ENCODE measurements at regions not wholly inside any gene's neighbourhood (a gene's known extent, or its start where the extent isn't known, plus 50 kb on each side); places are given as distances from the start of the nearest gene placed in this dataset.

DNA sequence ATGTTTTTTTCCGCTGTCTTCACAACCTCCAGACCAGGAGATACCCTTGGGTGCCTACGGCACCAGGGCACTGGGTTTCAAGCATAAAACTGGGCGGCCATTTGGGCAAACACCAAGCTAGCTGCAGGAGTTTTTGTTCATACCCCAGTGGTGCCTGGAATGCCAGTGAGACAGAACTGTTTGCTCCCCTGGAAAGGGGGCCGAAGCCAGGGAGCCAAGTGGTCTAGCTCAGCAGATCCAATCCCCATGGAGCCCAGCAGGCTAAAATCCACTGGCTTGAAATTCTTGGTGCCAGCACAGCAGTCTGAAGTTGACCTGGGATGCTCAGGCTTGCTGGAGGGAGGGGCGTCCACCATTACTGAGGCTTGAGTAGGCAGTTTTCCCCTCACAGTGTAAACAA is 265.3 kb upstream of the ZEB2 start:
- Histone ChIP-seq H3K36me3 (ENCODE audit: insufficient read depth, low read length, poor library complexity, severe bottlenecking) (no peaks in the 10 kb centered on the region), H3K27me3 (replicated peaks; ENCODE audit: insufficient read depth, low read depth, low read length, poor library complexity) (no peaks in the 10 kb centered on the region), H3K9me3 (ENCODE audit: low read depth, low read length, poor library complexity, severe bottlenecking) (no peaks in the 10 kb centered on the region), H3K4me1 (ENCODE audit: insufficient read depth, low read length, poor library complexity, severe bottlenecking) (no peaks in the 10 kb centered on the region), H3K27ac (ENCODE audit: low read depth, low read length, poor library complexity, severe bottlenecking) (no peak overlapping the region), H3K4me3 (ENCODE audit: low read depth, low read length, poor library complexity, severe bottlenecking) (no peak overlapping the region)
- no peak for TF ChIP-seq EZH2 (IDR thresholded peaks at IDR 0.05; ENCODE audit: borderline replicate concordance, low read depth, low read length, poor library complexity, severe bottlenecking)
- TF ChIP-seq, protein P1, sequence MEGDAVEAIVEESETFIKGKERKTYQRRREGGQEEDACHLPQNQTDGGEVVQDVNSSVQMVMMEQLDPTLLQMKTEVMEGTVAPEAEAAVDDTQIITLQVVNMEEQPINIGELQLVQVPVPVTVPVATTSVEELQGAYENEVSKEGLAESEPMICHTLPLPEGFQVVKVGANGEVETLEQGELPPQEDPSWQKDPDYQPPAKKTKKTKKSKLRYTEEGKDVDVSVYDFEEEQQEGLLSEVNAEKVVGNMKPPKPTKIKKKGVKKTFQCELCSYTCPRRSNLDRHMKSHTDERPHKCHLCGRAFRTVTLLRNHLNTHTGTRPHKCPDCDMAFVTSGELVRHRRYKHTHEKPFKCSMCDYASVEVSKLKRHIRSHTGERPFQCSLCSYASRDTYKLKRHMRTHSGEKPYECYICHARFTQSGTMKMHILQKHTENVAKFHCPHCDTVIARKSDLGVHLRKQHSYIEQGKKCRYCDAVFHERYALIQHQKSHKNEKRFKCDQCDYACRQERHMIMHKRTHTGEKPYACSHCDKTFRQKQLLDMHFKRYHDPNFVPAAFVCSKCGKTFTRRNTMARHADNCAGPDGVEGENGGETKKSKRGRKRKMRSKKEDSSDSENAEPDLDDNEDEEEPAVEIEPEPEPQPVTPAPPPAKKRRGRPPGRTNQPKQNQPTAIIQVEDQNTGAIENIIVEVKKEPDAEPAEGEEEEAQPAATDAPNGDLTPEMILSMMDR (conservative IDR thresholded peaks at IDR 0.05; ENCODE audit: low read depth, low read length) = no peak
- no TSS peak for BruUV-seq (replicated peaks)
- intact Hi-C loops (cut with micrococcal nuclease; ENCODE audit: unreplicated experiment) = no loop called here
- ChIA-PET CTCF (no interaction called here), POLR2A (ENCODE audit: low non-redundant PET) (no interaction called here)
- DNase-seq (ENCODE audit: low spot score) = no peak

DNA sequence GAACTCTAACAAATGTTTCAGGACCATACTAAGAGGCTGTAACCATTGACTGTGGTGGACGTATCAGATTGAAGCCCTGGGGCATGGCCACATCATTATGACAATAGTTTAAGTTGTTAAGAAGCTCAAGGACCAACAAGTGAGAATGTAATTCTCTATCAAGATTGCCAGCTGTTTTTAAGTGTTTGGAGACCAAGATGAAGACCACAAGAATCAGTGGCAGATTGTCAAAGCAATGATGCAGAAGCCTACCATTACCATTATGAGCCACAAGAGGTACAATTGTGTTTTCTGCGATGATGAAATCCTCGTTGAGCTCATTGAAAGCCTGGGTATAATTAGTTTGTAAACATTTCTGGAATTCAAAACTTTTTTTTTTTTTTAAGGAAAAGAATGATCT is 261.1 kb upstream of the ZEB2 start:
- Histone ChIP-seq H3K9me3 (ENCODE audit: low read depth, low read length, poor library complexity, severe bottlenecking) (no peaks in the 10 kb centered on the region), H3K4me1 (ENCODE audit: insufficient read depth, low read length, poor library complexity, severe bottlenecking) (no peaks in the 10 kb centered on the region), H3K27ac (ENCODE audit: low read depth, low read length, poor library complexity, severe bottlenecking) (no peak overlapping the region), H3K27me3 (replicated peaks; ENCODE audit: insufficient read depth, low read depth, low read length, poor library complexity) (no peaks in the 10 kb centered on the region), H3K4me3 (ENCODE audit: low read depth, low read length, poor library complexity, severe bottlenecking) (no peak overlapping the region), H3K36me3 (ENCODE audit: insufficient read depth, low read length, poor library complexity, severe bottlenecking) (no peaks in the 10 kb centered on the region)
- no peak for DNase-seq (ENCODE audit: low spot score)
- BruUV-seq (replicated peaks) = no TSS peak
- ChIA-PET POLR2A (ENCODE audit: low non-redundant PET) (no interaction called here), CTCF (no interaction called here)
- intact Hi-C loops (cut with micrococcal nuclease; ENCODE audit: unreplicated experiment) = no loop called here
- TF ChIP-seq EZH2 (IDR thresholded peaks at IDR 0.05; ENCODE audit: borderline replicate concordance, low read depth, low read length, poor library complexity, severe bottlenecking) = no peak
- TF ChIP-seq, protein P1 (conservative IDR thresholded peaks at IDR 0.05; ENCODE audit: low read depth, low read length) = no peak

DNA sequence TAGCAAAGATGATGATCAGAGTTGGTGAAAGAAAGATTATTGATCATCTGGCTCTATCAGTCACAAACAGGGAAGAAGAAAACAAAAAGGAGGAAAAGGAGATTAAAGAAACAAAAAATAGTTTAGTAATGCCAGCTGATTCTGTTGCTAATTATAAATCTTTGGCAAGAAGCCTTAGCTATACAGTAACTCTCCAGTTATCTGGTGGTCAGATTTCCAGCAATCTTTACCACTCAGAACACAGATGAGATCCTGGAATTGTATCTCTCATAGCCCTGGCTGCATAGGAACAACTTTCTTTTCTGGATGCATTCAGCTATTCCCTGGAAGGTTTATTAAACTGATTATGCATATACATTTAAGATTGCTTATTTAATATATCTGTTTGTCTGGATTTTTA is 256.8 kb upstream of the ZEB2 start:
- ChIA-PET POLR2A (ENCODE audit: low non-redundant PET) (no interaction called here), CTCF (no interaction called here)
- H3K4me3 ChIP-seq (ENCODE audit: low read depth, low read length, poor library complexity, severe bottlenecking) = no peak overlapping the region
- H3K9me3 ChIP-seq (ENCODE audit: low read depth, low read length, poor library complexity, severe bottlenecking) = no peaks in the 10 kb centered on the region
- no peak overlapping the region for H3K27ac ChIP-seq (ENCODE audit: low read depth, low read length, poor library complexity, severe bottlenecking)
- intact Hi-C loops (cut with micrococcal nuclease; ENCODE audit: unreplicated experiment) = no loop called here
- no peak for DNase-seq (ENCODE audit: low spot score)
- BruUV-seq (replicated peaks) = no TSS peak
- no peaks in the 10 kb centered on the region for H3K4me1 ChIP-seq (ENCODE audit: insufficient read depth, low read length, poor library complexity, severe bottlenecking)
- no peaks in the 10 kb centered on the region for H3K36me3 ChIP-seq (ENCODE audit: insufficient read depth, low read length, poor library complexity, severe bottlenecking)
- no peaks in the 10 kb centered on the region for H3K27me3 ChIP-seq (replicated peaks; ENCODE audit: insufficient read depth, low read depth, low read length, poor library complexity)
- TF ChIP-seq EZH2 (IDR thresholded peaks at IDR 0.05; ENCODE audit: borderline replicate concordance, low read depth, low read length, poor library complexity, severe bottlenecking) = no peak
- TF ChIP-seq, protein P1 (conservative IDR thresholded peaks at IDR 0.05; ENCODE audit: low read depth, low read length) = no peak
